ENCODE measurements at regions not wholly inside any gene's neighbourhood (a gene's known extent, or its start where the extent isn't known, plus 50 kb on each side); places are given as distances from the start of the nearest gene placed in this dataset.

GRCh38 chr2:234139755-234140154 lies 89.3 kb downstream of the SPP2 start:
- TF ChIP-seq, protein P1, sequence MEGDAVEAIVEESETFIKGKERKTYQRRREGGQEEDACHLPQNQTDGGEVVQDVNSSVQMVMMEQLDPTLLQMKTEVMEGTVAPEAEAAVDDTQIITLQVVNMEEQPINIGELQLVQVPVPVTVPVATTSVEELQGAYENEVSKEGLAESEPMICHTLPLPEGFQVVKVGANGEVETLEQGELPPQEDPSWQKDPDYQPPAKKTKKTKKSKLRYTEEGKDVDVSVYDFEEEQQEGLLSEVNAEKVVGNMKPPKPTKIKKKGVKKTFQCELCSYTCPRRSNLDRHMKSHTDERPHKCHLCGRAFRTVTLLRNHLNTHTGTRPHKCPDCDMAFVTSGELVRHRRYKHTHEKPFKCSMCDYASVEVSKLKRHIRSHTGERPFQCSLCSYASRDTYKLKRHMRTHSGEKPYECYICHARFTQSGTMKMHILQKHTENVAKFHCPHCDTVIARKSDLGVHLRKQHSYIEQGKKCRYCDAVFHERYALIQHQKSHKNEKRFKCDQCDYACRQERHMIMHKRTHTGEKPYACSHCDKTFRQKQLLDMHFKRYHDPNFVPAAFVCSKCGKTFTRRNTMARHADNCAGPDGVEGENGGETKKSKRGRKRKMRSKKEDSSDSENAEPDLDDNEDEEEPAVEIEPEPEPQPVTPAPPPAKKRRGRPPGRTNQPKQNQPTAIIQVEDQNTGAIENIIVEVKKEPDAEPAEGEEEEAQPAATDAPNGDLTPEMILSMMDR (IDR thresholded peaks at IDR 0.05), result no peak
- no peak for TF ChIP-seq POLR2A (IDR thresholded peaks at IDR 0.05)
- peak in 1 of 2 donors; percentile 5 for TF ChIP-seq EP300 (IDR thresholded peaks at IDR 0.05)
